Neural crest cell (in vitro differentiated cells): ENCODE measurements at regions not wholly inside any gene's neighbourhood (a gene's known extent, or its start where the extent isn't known, plus 50 kb on each side); places are given as distances from the start of the nearest gene placed in this dataset.

Experiments used
- DNase-seq: peaks from one replicate; pipeline ENCODE4 v3.0.0; 2021; ENCODE audit warnings: low read depth, mixed read lengths, low spot score
- H3K27ac Mint-ChIP-seq: one replicate; pipeline ENCODE4 v1.8.0; 2021; ENCODE audit warnings: mild to moderate bottlenecking, mixed read lengths; ENCODE audit not compliant: unreplicated experiment
- H3K27me3 Mint-ChIP-seq: 2 replicates; pipeline ENCODE4 v1.8.0; 2021; ENCODE audit warnings: low read depth, mild to moderate bottlenecking, mixed read lengths
- H3K36me3 Mint-ChIP-seq: 2 replicates; pipeline ENCODE4 v1.8.0; 2021; ENCODE audit warnings: low read depth, mild to moderate bottlenecking, mixed read lengths
- H3K4me1 Mint-ChIP-seq: 2 replicates; pipeline ENCODE4 v1.8.0; 2021; ENCODE audit warnings: mixed read lengths
- H3K4me3 Mint-ChIP-seq: one replicate; pipeline ENCODE4 v1.8.0; 2021; ENCODE audit warnings: mild to moderate bottlenecking, mixed read lengths
- H3K9me3 Mint-ChIP-seq: 2 replicates; pipeline ENCODE4 v1.8.0; 2021; ENCODE audit warnings: mixed read lengths
- CTCF ChIP-seq: fragments of 200-600 bp; sonication (generic); conservative IDR thresholded peaks from 2 replicates; pipeline ENCODE4 v1.5.0; 2021; ENCODE audit warnings: antibody characterized with exemption, mild to moderate bottlenecking

GRCh38 chr4:30802622-30803323 lies 82.6 kb downstream of the PCDH7 start:
- no peak for TF ChIP-seq CTCF

GRCh38 chr4:30808276-30808675 lies 88.1 kb downstream of the PCDH7 start:
- H3K27ac Mint-ChIP-seq: no peak overlapping the region

More at GRCh38 chr4:30802622-30803323, 82.6 kb downstream of the PCDH7 start:
- Mint-ChIP-seq H3K36me3 (no peaks in the 10 kb centered on the region), H3K27ac (no peak overlapping the region), H3K27me3 (no peaks in the 10 kb centered on the region), H3K4me1 (no peaks in the 10 kb centered on the region), H3K4me3 (no peak overlapping the region), H3K9me3 (peaks cover 7% of the 10 kb centered on the region)
- DNase-seq: no peak

GRCh38 chr4:30811296-30811695 lies 91.1 kb downstream of the PCDH7 start:
- Mint-ChIP-seq H3K27ac (no peak overlapping the region), H3K27me3 (no peaks in the 10 kb centered on the region), H3K4me1 (no peaks in the 10 kb centered on the region), H3K9me3 (peaks cover 2% of the 10 kb centered on the region), H3K36me3 (no peaks in the 10 kb centered on the region), H3K4me3 (no peak overlapping the region)
- TF ChIP-seq CTCF: no peak
- no peak for DNase-seq

More at GRCh38 chr4:30808276-30808675, 88.1 kb downstream of the PCDH7 start:
- Mint-ChIP-seq H3K4me3 (no peak overlapping the region), H3K4me1 (no peaks in the 10 kb centered on the region), H3K27me3 (no peaks in the 10 kb centered on the region), H3K9me3 (peaks cover 6% of the 10 kb centered on the region), H3K36me3 (no peaks in the 10 kb centered on the region)
- TF ChIP-seq CTCF: no peak
- DNase-seq: no peak

- Mint-ChIP-seq H3K27ac (no peak overlapping the region), H3K27me3 (no peaks in the 10 kb centered on the region), H3K36me3 (no peaks in the 10 kb centered on the region), H3K4me1 (no peaks in the 10 kb centered on the region), H3K4me3 (no peak overlapping the region), H3K9me3 (peaks cover 2% of the 10 kb centered on the region)
- no peak for DNase-seq
- TF ChIP-seq CTCF: no peak
Observed at GRCh38 chr4:30815685-30816084, 95.5 kb downstream of the PCDH7 start.

GRCh38 chr4:30817447-30817846 lies 97.3 kb downstream of the PCDH7 start:
- Mint-ChIP-seq H3K27me3 (no peaks in the 10 kb centered on the region), H3K9me3 (peaks cover 2% of the 10 kb centered on the region), H3K36me3 (no peaks in the 10 kb centered on the region), H3K4me1 (peaks cover 4% of the 10 kb centered on the region), H3K4me3 (no peak overlapping the region), H3K27ac (no peak overlapping the region)
- DNase-seq: no peak
- no peak for TF ChIP-seq CTCF
